ENCODE measurements at regions not wholly inside any gene's neighbourhood (a gene's known extent, or its start where the extent isn't known, plus 50 kb on each side); places are given as distances from the start of the nearest gene placed in this dataset.
"Not testable (repeated sequence)": the region's sequence is repeated elsewhere in the genome, so short reads cannot be mapped to it uniquely, and the experiment has no call there.

- peak; percentile 51 for DNase-seq
Observed at GRCh38 chr7:23938937-23939552, 229.0 kb downstream of the STK31 start.

GRCh38 chr7:23939747-23940146 lies 229.7 kb downstream of the STK31 start:
- DNase-seq = not testable (repeated sequence)

- no peak for DNase-seq
Observed at GRCh38 chr7:23941551-23941950, 231.5 kb downstream of the STK31 start.

- no peak for DNase-seq
Observed at GRCh38 chr7:23942032-23942431, 232.0 kb downstream of the STK31 start.

- no peak for DNase-seq
Observed at GRCh38 chr7:23944131-23944530, 234.1 kb downstream of the STK31 start.

- DNase-seq = no peak
Observed at GRCh38 chr7:23945472-23945871, 235.5 kb downstream of the STK31 start.

- no peak for DNase-seq
Observed at GRCh38 chr7:23955145-23955544, 245.1 kb downstream of the STK31 start.

GRCh38 chr7:23955600-23956149 lies 245.7 kb downstream of the STK31 start:
- DNase-seq = no peak

- no peak for DNase-seq
Observed at GRCh38 chr7:23956772-23957576, 247.0 kb downstream of the STK31 start.

GRCh38 chr7:23959821-23960220 lies 249.8 kb downstream of the STK31 start:
- no peak for DNase-seq

GRCh38 chr7:23960361-23960760 lies 250.3 kb downstream of the STK31 start:
- no peak for DNase-seq

GRCh38 chr7:23963461-23964165 lies 253.6 kb downstream of the STK31 start:
- no peak for DNase-seq

GRCh38 chr7:23964715-23965114 lies 254.7 kb downstream of the STK31 start:
- DNase-seq = no peak

GRCh38 chr7:23965296-23965695 lies 255.3 kb downstream of the STK31 start:
- no peak for DNase-seq

- no peak for DNase-seq
Observed at GRCh38 chr7:23966941-23967340, 256.9 kb downstream of the STK31 start.

- no peak for DNase-seq
Observed at GRCh38 chr7:23967949-23968599, 258.1 kb downstream of the STK31 start.

GRCh38 chr7:23968791-23969190 lies 258.8 kb downstream of the STK31 start:
- DNase-seq = no peak

GRCh38 chr7:23969443-23969842 lies 259.4 kb downstream of the STK31 start:
- no peak for DNase-seq

GRCh38 chr7:23970193-23970592 lies 260.2 kb downstream of the STK31 start:
- DNase-seq = no peak

- no peak for DNase-seq
Observed at GRCh38 chr7:23971031-23971430, 261.0 kb downstream of the STK31 start.

GRCh38 chr7:23972057-23972456 lies 262.0 kb downstream of the STK31 start:
- DNase-seq = no peak

GRCh38 chr7:23973264-23973663 lies 263.2 kb downstream of the STK31 start:
- DNase-seq = no peak

- DNase-seq = no peak
Observed at GRCh38 chr7:23980081-23980480, 270.1 kb downstream of the STK31 start.
